Epithelial cell of proximal tubule (primary cell): ENCODE measurements at regions not wholly inside any gene's neighbourhood (a gene's known extent, or its start where the extent isn't known, plus 50 kb on each side); places are given as distances from the start of the nearest gene placed in this dataset.
A peak's percentile ranks its signal among the peaks of the same experiment; 100 is the strongest.
"Not testable (repeated sequence)": the region's sequence is repeated elsewhere in the genome, so short reads cannot be mapped to it uniquely, and the experiment has no call there.

Source experiments
- DNase-seq: peaks from one replicate; pipeline ENCODE4 v3.0.0-alpha.2; 2011; ENCODE audit warnings: low read depth
- H3K4me3 ChIP-seq: 2 replicates; pipeline ENCODE4 v1.5.1; 2011; ENCODE audit warnings: low read depth, mild to moderate bottlenecking, low read length
- CTCF ChIP-seq: conservative IDR thresholded peaks from 2 replicates; pipeline ENCODE4 v1.5.1; 2012; ENCODE audit warnings: low read depth, mild to moderate bottlenecking, low read length

- no peak for DNase-seq
- no peak overlapping the region for H3K4me3 ChIP-seq
- no peak for TF ChIP-seq CTCF
Observed at GRCh38 chr3:84717894-84718293, 240.9 kb upstream of the CADM2 start.

- DNase-seq, result peak; percentile 12
- H3K4me3 ChIP-seq, result no peak overlapping the region
Observed at GRCh38 chr3:84724877-84725276, 233.9 kb upstream of the CADM2 start.

GRCh38 chr3:84727616-84728015 lies 231.2 kb upstream of the CADM2 start:
- no peak overlapping the region for H3K4me3 ChIP-seq
- DNase-seq, result no peak
- TF ChIP-seq CTCF, result no peak

More at GRCh38 chr3:84724877-84725276, 233.9 kb upstream of the CADM2 start:
- no peak for TF ChIP-seq CTCF

GRCh38 chr3:84734731-84735130 lies 224.1 kb upstream of the CADM2 start:
- DNase-seq, H3K4me3 ChIP-seq: not testable (repeated sequence)

- H3K4me3 ChIP-seq, result no peak overlapping the region
- TF ChIP-seq CTCF, result no peak
- no peak for DNase-seq
Observed at GRCh38 chr3:84738086-84738485, 220.7 kb upstream of the CADM2 start.

- DNase-seq, result no peak
Observed at GRCh38 chr3:84742915-84743425, 215.8 kb upstream of the CADM2 start.

GRCh38 chr3:84744130-84744529 lies 214.7 kb upstream of the CADM2 start:
- no peak overlapping the region for H3K4me3 ChIP-seq
- DNase-seq, result no peak
- no peak for TF ChIP-seq CTCF

More at GRCh38 chr3:84742915-84743425, 215.8 kb upstream of the CADM2 start:
- no peak for TF ChIP-seq CTCF
- no peak overlapping the region for H3K4me3 ChIP-seq
